Stimulated activated CD8-positive, alpha-beta memory T cell treated with anti-CD3 and anti-CD28 coated beads, Interleukin-15, amount 100 ng/mL, for 48 hours (primary cell): ENCODE measurements at regions not wholly inside any gene's neighbourhood (a gene's known extent, or its start where the extent isn't known, plus 50 kb on each side); places are given as distances from the start of the nearest gene placed in this dataset.

Experiments
- DNase-seq, 2 donors: peaks; one replicate each; pipeline ENCODE4 v3.0.0-alpha.2; 2020; ENCODE audit warnings: low read depth in 2 of 2

- no peak for DNase-seq
Observed at GRCh38 chr4:181162676-181163075, 1080.5 kb upstream of the TENM3 start.

GRCh38 chr4:181166742-181167399, 1076.3 kb upstream of the TENM3 start:
- DNase-seq: no peak

- no peak for DNase-seq
Observed at GRCh38 chr4:181168011-181168805, 1075.0 kb upstream of the TENM3 start.

GRCh38 chr4:181173046-181173445, 1070.2 kb upstream of the TENM3 start:
- no peak for DNase-seq

- DNase-seq: no peak
Observed at GRCh38 chr4:181176306-181176705, 1066.9 kb upstream of the TENM3 start.

- no peak for DNase-seq
Observed at GRCh38 chr4:181181331-181181730, 1061.9 kb upstream of the TENM3 start.

GRCh38 chr4:181189751-181190150, 1053.5 kb upstream of the TENM3 start:
- DNase-seq: no peak

- DNase-seq: no peak
Observed at GRCh38 chr4:181193131-181193930, 1049.9 kb upstream of the TENM3 start.

GRCh38 chr4:181194096-181194495, 1049.1 kb upstream of the TENM3 start:
- no peak for DNase-seq

GRCh38 chr4:181200076-181200475, 1043.1 kb upstream of the TENM3 start:
- DNase-seq: no peak

- no peak for DNase-seq
Observed at GRCh38 chr4:181202240-181202639, 1041.0 kb upstream of the TENM3 start.

GRCh38 chr4:181204109-181204508, 1039.1 kb upstream of the TENM3 start:
- DNase-seq: no peak

GRCh38 chr4:181213551-181213950, 1029.7 kb upstream of the TENM3 start:
- no peak for DNase-seq

- no peak for DNase-seq
Observed at GRCh38 chr4:181216501-181216900, 1026.7 kb upstream of the TENM3 start.

- no peak for DNase-seq
Observed at GRCh38 chr4:181219783-181220416, 1023.3 kb upstream of the TENM3 start.

GRCh38 chr4:181224852-181225251, 1018.4 kb upstream of the TENM3 start:
- DNase-seq: no peak

GRCh38 chr4:181225616-181226261, 1017.5 kb upstream of the TENM3 start:
- no peak for DNase-seq

- no peak for DNase-seq
Observed at GRCh38 chr4:181234951-181235680, 1008.1 kb upstream of the TENM3 start.

GRCh38 chr4:181245326-181245725, 997.9 kb upstream of the TENM3 start:
- DNase-seq: no peak

GRCh38 chr4:181249031-181249430, 994.2 kb upstream of the TENM3 start:
- DNase-seq: no peak

GRCh38 chr4:181254771-181255170, 988.4 kb upstream of the TENM3 start:
- DNase-seq: no peak
